HG02678 (cell line): ENCODE measurements at regions not wholly inside any gene's neighbourhood (a gene's known extent, or its start where the extent isn't known, plus 50 kb on each side); places are given as distances from the start of the nearest gene placed in this dataset.
"Not testable (repeated sequence)": the region's sequence is repeated elsewhere in the genome, so short reads cannot be mapped to it uniquely, and the experiment has no call there.

Experiments
- ATAC-seq: cut with Tn5 transposase; IDR thresholded peaks from one replicate; pipeline ENCODE4 v1.9.1; 2021; ENCODE audit warnings: mild to moderate bottlenecking, moderate library complexity; ENCODE audit not compliant: unreplicated experiment

GRCh38 chr11:122023614-122024250 is 92.3 kb downstream of the BLID start:
- no peak for ATAC-seq

- ATAC-seq: no peak
Measured at GRCh38 chr11:122022646-122023045, 93.4 kb downstream of the BLID start.

GRCh38 chr11:122020902-122021301 is 95.1 kb downstream of the BLID start:
- ATAC-seq: no peak

GRCh38 chr11:122019908-122020694 is 95.9 kb downstream of the BLID start:
- ATAC-seq: no peak

- ATAC-seq: no peak
Measured at GRCh38 chr11:122007601-122008071, 108.4 kb downstream of the BLID start.

GRCh38 chr11:122004446-122004845 is 111.6 kb downstream of the BLID start:
- no peak for ATAC-seq

GRCh38 chr11:122002926-122003325 is 113.1 kb downstream of the BLID start:
- no peak for ATAC-seq

- no peak for ATAC-seq
Measured at GRCh38 chr11:122002047-122002446, 114.0 kb downstream of the BLID start.

- ATAC-seq: no peak
Measured at GRCh38 chr11:121999651-122000050, 116.4 kb downstream of the BLID start.

GRCh38 chr11:121996574-121996973 is 119.4 kb downstream of the BLID start:
- no peak for ATAC-seq

GRCh38 chr11:121983901-121984300 is 132.1 kb downstream of the BLID start:
- ATAC-seq: no peak

- not testable (repeated sequence) for ATAC-seq
Measured at GRCh38 chr11:121977914-121978313, 138.1 kb downstream of the BLID start.

- no peak for ATAC-seq
Measured at GRCh38 chr11:121968638-121969037, 147.4 kb downstream of the BLID start.

- ATAC-seq: no peak
Measured at GRCh38 chr11:121967131-121967704, 148.8 kb downstream of the BLID start.

GRCh38 chr11:121965330-121965729 is 150.7 kb downstream of the BLID start:
- ATAC-seq: no peak

GRCh38 chr11:121964591-121964990 is 151.4 kb downstream of the BLID start:
- no peak for ATAC-seq

GRCh38 chr11:121963846-121964245 is 152.2 kb downstream of the BLID start:
- not testable (repeated sequence) for ATAC-seq

- no peak for ATAC-seq
Measured at GRCh38 chr11:121961321-121961801, 154.7 kb downstream of the BLID start.

GRCh38 chr11:121958971-121959325 is 157.1 kb downstream of the BLID start:
- no peak for ATAC-seq

GRCh38 chr11:121958323-121958970 is 157.6 kb downstream of the BLID start:
- no peak for ATAC-seq

GRCh38 chr11:121953122-121953521 is 162.9 kb downstream of the BLID start:
- ATAC-seq: no peak
